Stimulated activated CD8-positive, alpha-beta memory T cell treated with anti-CD3 and anti-CD28 coated beads, Interleukin-15, amount 100 ng/mL, for 48 hours (primary cell): ENCODE measurements at regions not wholly inside any gene's neighbourhood (a gene's known extent, or its start where the extent isn't known, plus 50 kb on each side); places are given as distances from the start of the nearest gene placed in this dataset.
"Not testable (repeated sequence)": the region's sequence is repeated elsewhere in the genome, so short reads cannot be mapped to it uniquely, and the experiment has no call there.

Experiments used
- DNase-seq, 2 donors: peaks; one replicate each; pipeline ENCODE4 v3.0.0-alpha.2; 2020; ENCODE audit warnings: low read depth in 2 of 2

DNA sequence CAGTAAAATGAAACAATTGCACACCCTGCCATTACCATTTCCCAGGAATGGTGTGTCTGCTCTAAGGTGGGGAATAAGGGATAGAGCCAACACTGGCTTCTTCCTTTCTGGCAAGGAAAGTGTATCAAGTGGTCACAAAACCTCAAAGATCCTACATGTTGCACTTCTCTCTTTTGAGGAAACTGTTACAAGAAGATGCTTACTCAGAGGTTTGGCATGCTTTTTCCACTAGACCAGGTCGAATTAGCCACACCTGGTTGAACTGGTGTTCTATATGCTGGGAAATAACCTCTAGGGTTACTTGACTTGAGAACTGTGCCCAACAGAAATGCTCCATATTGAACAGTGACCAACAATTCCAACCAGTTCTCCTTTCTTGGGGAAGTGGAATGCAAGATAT lies 102.9 kb downstream of the LRRN1 start:
- DNase-seq, result no peak

DNA sequence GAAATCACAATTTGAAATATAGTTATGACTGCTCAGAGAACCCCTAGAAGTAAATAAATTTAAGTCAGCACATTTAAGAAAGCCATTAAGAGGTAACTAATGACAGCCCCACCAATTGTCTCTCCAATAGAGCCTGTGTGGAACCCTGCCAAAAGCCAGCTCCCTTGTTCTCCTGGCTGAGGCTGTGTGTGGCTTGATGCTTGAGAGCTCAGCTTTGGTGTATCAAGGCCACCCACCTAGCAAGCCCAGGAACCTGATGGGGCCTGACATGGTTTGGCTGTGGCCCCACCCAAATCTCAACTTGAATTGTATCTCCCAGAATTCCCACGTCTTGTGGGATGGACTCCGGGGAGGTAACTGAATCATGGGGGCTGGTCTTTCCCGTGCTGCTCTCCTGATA lies 106.9 kb downstream of the LRRN1 start:
- DNase-seq, result no peak

DNA sequence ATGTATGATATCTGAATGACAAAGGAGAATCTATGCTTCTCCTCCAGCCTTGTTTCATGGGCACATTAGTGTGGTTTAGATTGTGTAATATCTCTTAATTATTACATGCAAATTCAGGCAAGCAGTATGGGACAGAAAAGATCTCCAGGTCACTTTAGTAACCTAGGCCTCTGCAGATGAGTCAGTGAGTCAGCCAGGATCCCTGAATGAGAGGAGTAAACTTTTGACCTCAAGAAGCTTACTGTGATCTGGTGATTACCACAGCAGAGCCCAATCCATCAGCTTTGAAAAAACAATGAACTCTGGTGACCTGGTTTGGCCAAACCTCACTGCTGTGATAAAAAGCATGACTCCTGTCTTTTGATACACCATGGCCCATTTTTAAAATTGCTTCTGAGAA lies 107.8 kb downstream of the LRRN1 start:
- DNase-seq, result no peak

DNA sequence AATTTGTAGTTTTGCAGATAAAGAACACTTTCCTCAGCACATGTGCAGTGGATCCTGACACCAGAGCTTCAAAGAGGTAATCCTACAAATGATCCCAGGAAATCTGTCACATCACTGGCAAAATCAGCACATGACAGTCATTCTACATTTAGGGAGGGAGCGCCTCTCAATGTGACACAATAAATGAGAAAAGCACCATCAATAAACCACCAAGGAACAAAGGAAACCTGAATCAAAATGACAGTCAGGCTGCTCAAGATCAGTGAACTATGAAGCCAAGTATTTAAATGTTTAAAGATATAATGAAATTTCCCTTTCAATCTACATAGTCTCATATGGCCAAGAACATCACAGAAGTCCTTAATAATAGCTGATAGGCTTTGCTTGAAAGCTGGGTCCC lies 119.5 kb downstream of the LRRN1 start:
- DNase-seq, result no peak

GRCh38 chr3:3919316-3919715 lies 120.1 kb downstream of the LRRN1 start:
- DNase-seq, result no peak

DNA sequence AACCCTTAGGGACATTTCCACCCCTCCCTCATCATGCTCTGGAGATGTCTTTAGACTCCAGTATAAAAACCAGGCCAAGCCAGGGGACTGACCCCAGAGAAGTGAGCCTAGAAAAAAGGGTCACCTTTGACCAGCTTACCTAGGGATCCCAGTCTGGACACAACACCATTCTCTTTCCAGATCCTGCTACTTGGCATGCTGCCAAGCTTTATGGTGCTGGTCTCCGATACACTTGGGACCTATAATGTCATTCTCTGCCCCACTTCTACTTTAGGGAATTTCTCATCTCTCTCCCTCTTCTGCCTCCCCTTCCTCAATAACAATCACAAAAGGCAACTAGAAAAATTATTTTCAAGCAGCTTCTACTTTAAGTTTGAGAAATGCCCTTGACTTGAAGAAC lies 124.4 kb downstream of the LRRN1 start:
- no peak for DNase-seq

- DNase-seq, result no peak
Observed at GRCh38 chr3:3927198-3927597, 128.0 kb downstream of the LRRN1 start.

DNA sequence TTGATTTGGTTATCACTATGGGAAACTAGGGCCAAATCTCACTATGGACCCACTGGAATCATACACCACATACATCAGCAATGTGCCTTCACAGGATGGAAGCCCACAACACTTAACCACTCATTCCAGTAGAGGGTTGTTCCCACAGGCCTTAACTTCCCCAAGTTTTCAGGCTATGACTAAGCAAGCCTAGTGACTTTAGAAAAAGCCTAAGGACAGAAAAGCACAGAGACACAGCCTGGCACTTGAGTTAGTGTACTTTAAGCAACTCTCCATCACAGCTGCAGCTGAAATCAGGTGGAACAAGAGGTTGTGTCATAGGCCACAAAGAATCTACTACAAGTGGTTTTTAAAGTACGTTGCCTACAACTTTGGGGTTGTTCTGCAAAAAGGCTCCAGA lies 128.7 kb downstream of the LRRN1 start:
- DNase-seq, result no peak

DNA sequence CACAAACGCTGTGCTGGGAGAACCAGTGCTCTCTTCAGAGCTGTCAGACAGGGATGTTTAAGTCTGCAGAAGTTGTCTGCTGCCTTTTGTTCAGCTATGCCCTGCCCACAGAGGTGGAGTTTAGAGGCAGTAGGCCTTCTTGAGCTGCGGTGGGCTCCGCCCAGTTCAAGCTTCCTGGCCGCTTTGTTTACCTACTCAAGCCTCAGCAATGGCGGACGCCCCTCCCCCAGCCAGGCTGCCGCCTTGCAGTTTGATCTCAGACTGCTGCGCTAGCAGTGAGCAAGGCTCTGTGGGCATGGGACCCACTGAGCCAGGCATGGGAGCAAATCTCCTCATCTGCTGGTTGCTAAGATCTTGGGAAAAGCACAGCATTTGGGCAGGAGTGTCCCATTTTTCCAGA lies 142.1 kb downstream of the LRRN1 start:
- DNase-seq, result not testable (repeated sequence)

DNA sequence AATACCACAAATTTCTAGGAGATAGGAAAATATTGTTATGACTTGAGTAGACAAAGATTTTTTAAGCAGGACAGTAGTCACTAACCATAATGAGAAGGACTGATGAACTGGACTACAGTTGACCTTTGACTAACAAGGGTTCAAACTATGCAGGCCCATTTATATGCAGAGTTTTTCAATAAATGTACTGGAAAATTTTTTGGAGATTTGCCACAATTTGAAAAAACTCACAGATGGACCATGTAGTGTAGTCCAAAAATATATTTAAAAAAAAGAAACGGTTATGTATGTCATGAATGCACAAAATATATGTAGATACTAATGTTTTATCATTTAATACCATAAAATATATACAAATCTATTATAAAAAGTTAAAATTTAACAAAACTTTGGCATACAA lies 151.8 kb downstream of the LRRN1 start:
- no peak for DNase-seq

DNA sequence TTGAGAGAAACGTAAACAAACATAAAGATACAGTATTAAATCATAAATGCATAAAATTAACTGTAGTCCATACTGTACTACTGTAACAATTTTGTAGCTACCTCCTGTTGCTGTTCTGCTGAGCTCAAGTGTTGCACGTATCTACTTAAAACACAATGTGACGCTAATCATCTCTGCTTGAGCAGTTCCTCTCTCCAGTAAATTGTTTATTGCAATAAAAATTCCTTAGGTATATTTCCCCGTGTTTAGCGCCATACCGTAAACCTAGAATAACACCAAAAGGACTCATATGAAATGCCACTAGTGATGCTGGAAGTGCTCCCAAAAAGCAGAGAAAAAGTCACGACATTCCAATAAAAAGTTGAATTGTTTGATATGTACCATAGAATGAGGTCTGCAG lies 152.3 kb downstream of the LRRN1 start:
- DNase-seq, result no peak

DNA sequence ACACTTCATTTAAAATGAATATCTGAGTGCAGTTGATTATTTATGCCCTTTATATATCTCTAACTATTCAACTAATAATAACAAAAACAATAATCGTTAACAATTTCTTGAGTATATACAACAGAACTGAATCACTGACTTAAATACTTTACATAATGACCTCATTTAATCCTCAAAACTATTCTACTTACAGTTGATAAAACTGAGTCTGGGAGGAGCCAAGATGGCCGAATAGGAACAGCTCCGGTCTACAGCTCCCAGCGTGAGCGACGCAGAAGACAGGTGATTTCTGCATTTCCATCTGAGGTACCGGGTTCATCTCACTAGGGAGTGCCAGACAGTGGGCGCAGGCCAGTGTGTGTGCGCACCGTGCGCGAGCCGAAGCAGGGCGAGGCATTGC lies 163.6 kb downstream of the LRRN1 start:
- not testable (repeated sequence) for DNase-seq

- no peak for DNase-seq
Observed at GRCh38 chr3:3984053-3984452, 184.8 kb downstream of the LRRN1 start.

GRCh38 chr3:3991598-3991997 lies 192.4 kb downstream of the LRRN1 start:
- DNase-seq, result no peak

DNA sequence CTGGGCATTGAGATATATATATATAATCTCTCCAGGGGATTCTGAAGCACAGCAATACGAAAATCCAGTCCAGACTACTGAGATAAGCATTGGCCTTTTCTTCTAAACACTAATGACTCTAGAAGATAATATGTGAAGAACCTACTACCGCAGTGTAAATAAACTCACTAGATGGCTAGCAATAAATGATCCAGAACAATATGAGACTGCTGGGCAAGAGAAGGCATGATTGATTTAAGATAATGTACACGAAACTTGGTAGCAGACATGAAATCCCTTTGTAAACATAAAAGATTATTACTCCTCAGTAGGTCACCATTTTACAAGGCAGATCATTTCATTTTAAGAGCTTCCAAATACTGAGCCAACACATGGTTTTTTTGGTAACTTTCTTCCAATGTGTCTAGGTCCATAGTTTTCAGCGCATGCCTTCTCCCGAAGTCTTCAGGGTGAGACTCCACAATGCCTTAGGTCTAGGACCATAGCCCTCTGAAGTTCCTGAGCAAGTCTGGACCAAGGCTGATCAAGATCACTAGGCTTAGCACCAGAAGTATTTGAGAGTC lies 193.2 kb downstream of the LRRN1 start:
- no peak for DNase-seq

DNA sequence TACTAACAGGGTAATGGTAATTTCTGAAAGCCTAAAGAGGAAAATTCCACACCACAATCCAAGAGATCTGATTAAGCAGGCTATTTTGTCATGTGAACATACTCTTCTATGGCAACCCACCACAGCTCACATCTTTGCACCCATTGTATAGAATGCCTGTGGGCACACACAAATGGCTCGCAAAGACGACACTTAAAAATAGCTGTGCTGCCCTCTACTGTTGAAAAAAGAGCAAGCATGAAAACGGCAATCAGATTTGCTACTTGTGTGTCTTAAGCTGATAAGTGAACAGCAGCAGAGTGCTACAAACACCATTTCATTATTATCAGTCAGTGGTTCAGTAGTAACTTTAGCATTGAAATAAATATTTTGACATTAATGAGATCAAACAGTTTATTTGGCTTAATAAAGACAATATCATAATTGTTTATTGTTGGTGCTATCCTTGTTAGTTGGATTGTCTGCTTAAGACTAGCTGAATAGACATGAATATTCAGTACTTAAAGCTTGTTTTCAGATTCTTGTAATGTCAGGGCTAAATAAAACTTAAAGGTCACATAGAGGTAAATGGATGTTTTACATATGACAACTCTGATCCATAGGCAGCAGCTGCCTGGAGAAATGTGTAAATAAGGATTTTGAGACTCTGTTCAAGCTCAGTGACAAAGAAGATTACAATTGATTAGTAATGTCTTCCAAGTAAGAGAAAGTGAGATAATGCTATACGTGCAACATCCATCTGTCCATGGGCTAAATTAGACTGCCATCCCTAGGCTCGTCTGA lies 199.1 kb downstream of the LRRN1 start:
- DNase-seq, result peak in 1 of 2 donors; percentile 4

GRCh38 chr3:3999340-3999739 lies 200.1 kb downstream of the LRRN1 start:
- DNase-seq, result not testable (repeated sequence)

DNA sequence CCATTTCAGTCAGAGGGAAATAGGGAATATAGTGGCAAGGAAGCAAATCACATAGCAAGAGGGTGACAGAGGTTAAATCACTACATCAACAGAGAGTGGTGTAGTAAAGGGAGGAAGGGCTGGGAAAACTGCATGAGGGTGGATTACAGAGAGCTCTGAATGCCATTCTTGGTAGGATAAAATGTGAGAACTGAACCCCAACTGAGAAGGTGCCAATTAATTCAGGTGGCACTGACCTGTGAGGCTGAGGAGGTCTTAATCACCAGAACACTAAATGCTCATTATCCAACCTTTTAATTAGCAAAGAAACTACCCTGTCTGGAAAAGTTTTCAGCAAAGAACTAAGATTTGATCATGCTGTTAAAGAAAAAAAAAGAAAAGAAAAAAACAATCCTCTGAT lies 202.7 kb downstream of the LRRN1 start:
- DNase-seq, result no peak

GRCh38 chr3:4006288-4006687 lies 207.1 kb downstream of the LRRN1 start:
- DNase-seq, result no peak

DNA sequence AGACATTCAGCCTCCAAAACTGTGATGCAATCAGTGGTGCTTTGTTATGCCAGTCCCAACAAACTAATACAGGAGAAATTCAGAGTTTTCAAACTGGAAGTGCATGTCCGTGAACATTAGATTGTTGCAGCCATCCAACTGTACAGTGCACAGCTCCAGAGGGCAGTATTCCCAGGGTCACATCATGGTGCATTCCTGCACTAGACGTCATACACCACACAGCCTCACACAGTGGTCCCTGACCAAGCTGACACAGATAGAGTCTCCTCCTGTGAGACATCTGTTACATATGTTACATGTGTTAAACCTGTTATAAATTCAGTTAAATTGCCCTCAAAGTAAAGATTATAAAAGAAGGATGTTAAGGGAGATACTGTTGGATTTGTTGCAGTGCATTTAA lies 209.0 kb downstream of the LRRN1 start:
- no peak for DNase-seq

- no peak for DNase-seq
Observed at GRCh38 chr3:4011166-4011565, 211.9 kb downstream of the LRRN1 start.

GRCh38 chr3:4015426-4015825 lies 216.2 kb downstream of the LRRN1 start:
- DNase-seq, result no peak

GRCh38 chr3:4019501-4019900 lies 220.3 kb downstream of the LRRN1 start:
- no peak for DNase-seq

- DNase-seq, result no peak
Observed at GRCh38 chr3:4021162-4021561, 221.9 kb downstream of the LRRN1 start.
